KMS-11 (cell line): ENCODE measurements at regions not wholly inside any gene's neighbourhood (a gene's known extent, or its start where the extent isn't known, plus 50 kb on each side); places are given as distances from the start of the nearest gene placed in this dataset.
A peak's percentile ranks its signal among the peaks of the same experiment; 100 is the strongest.

Experiments
- H2AFZ ChIP-seq: fragments of 200-600 bp; sonication (generic); 2 replicates; pipeline ENCODE4 v1.6.1; 2016; ENCODE audit warnings: antibody characterized with exemption, mixed run types, low read depth
- H3K27ac ChIP-seq: fragments of 200-600 bp; sonication (generic); 2 replicates; pipeline ENCODE4 v1.6.1; 2016; ENCODE audit warnings: mild to moderate bottlenecking, mixed run types
- H3K27me3 ChIP-seq: fragments of 200-600 bp; sonication (generic); 2 replicates; pipeline ENCODE4 v1.6.1; 2017; ENCODE audit warnings: mild to moderate bottlenecking, low read depth, mixed run types, moderate library complexity; ENCODE audit not compliant: insufficient read depth
- H3K36me3 ChIP-seq: fragments of 200-600 bp; sonication (generic); 2 replicates; pipeline ENCODE4 v1.6.1; 2017; ENCODE audit warnings: mild to moderate bottlenecking, mixed run types; ENCODE audit not compliant: insufficient read depth
- H3K4me1 ChIP-seq: fragments of 200-600 bp; sonication (generic); 2 replicates; pipeline ENCODE4 v1.6.1; 2016; ENCODE audit warnings: mild to moderate bottlenecking, low read depth, mixed run types; ENCODE audit not compliant: poor library complexity, severe bottlenecking
- H3K4me2 ChIP-seq: fragments of 200-600 bp; sonication (generic); 2 replicates; pipeline ENCODE4 v1.7.0; 2016; ENCODE audit warnings: mild to moderate bottlenecking, mixed run types
- H3K4me3 ChIP-seq: fragments of 200-600 bp; sonication (generic); IDR thresholded peaks from 2 replicates; pipeline ENCODE4 v1.6.1; 2017; ENCODE audit warnings: low read depth, low read length, mixed read lengths; ENCODE audit not compliant: insufficient read depth
- H3K79me2 ChIP-seq: fragments of 200-600 bp; sonication (generic); 2 replicates; pipeline ENCODE4 v1.6.1; 2016; ENCODE audit warnings: low read depth, mixed run types; ENCODE audit not compliant: insufficient read depth
- H3K9ac ChIP-seq: fragments of 200-600 bp; sonication (generic); 2 replicates; pipeline ENCODE4 v1.6.1; 2016; ENCODE audit warnings: mild to moderate bottlenecking, mixed run types
- H4K20me1 ChIP-seq: fragments of 200-600 bp; sonication (generic); 2 replicates; pipeline ENCODE4 v1.6.1; 2016; ENCODE audit warnings: mild to moderate bottlenecking, mixed run types; ENCODE audit not compliant: insufficient read depth
- CTCF ChIP-seq: fragments of 200-600 bp; sonication (generic); conservative IDR thresholded peaks from 2 replicates; pipeline ENCODE4 v1.6.1; 2017; ENCODE audit warnings: low read depth, mild to moderate bottlenecking, antibody characterized with exemption, low read length, moderate library complexity, mixed read lengths

DNA sequence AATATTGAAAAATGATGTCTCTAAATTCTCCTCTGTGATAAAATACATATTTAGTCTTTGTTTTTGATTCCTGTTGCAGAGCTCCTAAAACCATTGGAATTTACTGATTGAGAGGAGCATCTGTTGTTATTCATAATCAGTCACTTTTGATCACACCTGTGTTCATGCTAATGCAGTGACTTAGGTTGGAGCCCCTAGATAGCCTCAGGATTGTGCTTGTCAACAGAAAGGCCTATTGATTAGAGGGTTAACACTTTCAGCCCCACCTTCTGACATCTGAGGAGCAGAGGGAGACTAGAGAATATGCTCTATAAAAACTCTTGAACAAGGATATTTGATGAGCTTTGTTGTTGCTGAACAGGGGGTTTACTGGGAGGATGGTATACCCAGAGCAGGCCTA, 409.5 kb upstream of the ADGRL3 start:
- no peaks in the 10 kb centered on the region for H3K4me1 ChIP-seq
- H4K20me1 ChIP-seq = no peaks in the 10 kb centered on the region
- no peak overlapping the region for H2AFZ ChIP-seq
- no peaks in the 10 kb centered on the region for H3K27me3 ChIP-seq
- H3K4me2 ChIP-seq = no peak overlapping the region
- H3K79me2 ChIP-seq = no peaks in the 10 kb centered on the region
- TF ChIP-seq CTCF = no peak
- H3K4me3 ChIP-seq = no peak overlapping the region
- no peak overlapping the region for H3K9ac ChIP-seq
- no peaks in the 10 kb centered on the region for H3K36me3 ChIP-seq
- H3K27ac ChIP-seq = no peak overlapping the region

DNA sequence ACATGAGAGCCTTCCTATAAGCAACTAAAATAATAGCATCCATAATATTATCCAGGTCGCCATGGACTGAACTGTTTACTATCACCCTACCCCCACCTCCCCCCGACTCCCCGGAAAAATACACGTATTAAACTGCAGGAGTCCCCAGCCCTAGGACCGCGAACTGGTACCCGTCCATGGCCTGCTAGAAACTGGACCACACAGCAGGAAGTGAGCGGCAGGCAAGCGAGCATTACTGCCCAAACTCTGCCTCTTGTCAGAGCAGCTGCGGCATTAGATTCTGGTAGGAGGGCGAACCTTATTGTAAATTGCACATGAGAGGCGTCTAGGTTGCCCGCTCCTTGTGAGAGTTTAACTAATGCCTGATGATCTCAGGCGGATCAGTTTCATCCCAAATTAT, 405.8 kb upstream of the ADGRL3 start:
- H3K36me3 ChIP-seq = no peaks in the 10 kb centered on the region
- H2AFZ ChIP-seq = no peak overlapping the region

GRCh38 chr4:60799214-60799613, 400.9 kb upstream of the ADGRL3 start:
- Histone ChIP-seq H3K4me1 (peaks cover 16% of the 10 kb centered on the region), H3K27me3 (no peaks in the 10 kb centered on the region), H3K27ac (no peak overlapping the region), H3K36me3 (no peaks in the 10 kb centered on the region), H3K4me3 (no peak overlapping the region), H4K20me1 (no peaks in the 10 kb centered on the region), H3K79me2 (no peaks in the 10 kb centered on the region), H3K4me2 (0 out of 2 replicates have a peak overlapping the region, but pooled peaks have one; percentile 33), H2AFZ (no peak overlapping the region), H3K9ac (no peak overlapping the region)
- TF ChIP-seq CTCF = no peak

More for the DNA sequence above, 405.8 kb upstream of the ADGRL3 start:
- Histone ChIP-seq H3K4me2 (no peak overlapping the region), H3K27ac (no peak overlapping the region), H4K20me1 (no peaks in the 10 kb centered on the region), H3K4me1 (peaks cover 6% of the 10 kb centered on the region), H3K27me3 (no peaks in the 10 kb centered on the region), H3K9ac (no peak overlapping the region), H3K4me3 (no peak overlapping the region), H3K79me2 (no peaks in the 10 kb centered on the region)
- no peak for TF ChIP-seq CTCF

DNA sequence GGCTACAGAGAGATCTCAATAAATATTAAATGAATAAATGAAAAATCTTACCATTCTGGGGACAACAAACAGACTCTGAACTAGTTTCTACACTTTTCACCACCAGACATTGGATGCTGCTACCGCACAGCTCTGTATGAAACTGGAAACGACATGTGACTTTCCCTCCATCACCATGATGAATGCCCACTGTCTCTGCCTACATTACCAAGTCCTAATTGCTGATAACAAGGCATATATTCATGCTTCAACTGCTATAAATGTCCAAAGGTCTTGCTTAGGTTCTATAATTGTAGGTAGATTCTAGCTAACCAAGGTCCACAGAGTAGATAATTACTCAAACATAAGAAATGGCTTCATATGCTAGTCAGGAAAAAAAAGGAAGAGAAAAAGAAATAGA, 399.4 kb upstream of the ADGRL3 start:
- no peak for TF ChIP-seq CTCF
- Histone ChIP-seq H3K27ac (no peak overlapping the region), H3K36me3 (no peaks in the 10 kb centered on the region), H3K9ac (no peak overlapping the region), H3K4me3 (no peak overlapping the region), H3K79me2 (no peaks in the 10 kb centered on the region), H2AFZ (no peak overlapping the region), H4K20me1 (no peaks in the 10 kb centered on the region), H3K4me2 (no peak overlapping the region), H3K4me1 (peaks cover 16% of the 10 kb centered on the region), H3K27me3 (no peaks in the 10 kb centered on the region)
